K562 (cell line): ENCODE measurements at regions not wholly inside any gene's neighbourhood (a gene's known extent, or its start where the extent isn't known, plus 50 kb on each side); places are given as distances from the start of the nearest gene placed in this dataset.

Experiments used
- ATAC-seq: fragments of 200-7000 bp; cut with Tn5 transposase; 3 replicates; pipeline ENCODE4 v1.9.1; 2020; ENCODE audit warnings: moderate library complexity
- BruUV-seq: library from RNA; stranded (reverse); fragments of 400-500 nt; replicated peaks from 2 replicates; lab custom pipeline; 2021; lab: Mats Ljungman, UMichigan
- CTCF ChIA-PET: fragments of 300-600 bp; formaldehyde crosslinking; extraction: SDS; loops from one replicate; lab custom pipeline; 2021; ENCODE audit warnings: low intra/inter-chr PET ratio; lab: Yijun Ruan, JAX
- POLR2A ChIA-PET: fragments of 300-600, 350-650 bp; sonication (Branson Sonifier 250); formaldehyde crosslinking; extraction: SDS; loops from one replicate; lab custom pipeline; 2021; ENCODE audit warnings: antibody characterized with exemption, inconsistent platforms; lab: Yijun Ruan, JAX
- DNase-seq, 4 experiments: peaks; one replicate each; pipeline versions ENCODE4 v3.0.0 to v3.0.0-alpha.2; 2011 to 2018; ENCODE audit warnings: low spot score in 3 of 4, mixed read lengths in 3 of 4; ENCODE audit errors: extremely low read depth in 1 of 4
- FAIRE-seq: peaks from 2 replicates; lab custom pipeline; 2011; peaks lifted over from hg19 to GRCh38; lab: Jason Lieb, UNC
- H2AFZ ChIP-seq: 2 replicates; pipeline ENCODE4 v1.6.0; 2011; ENCODE audit warnings: low read depth, low read length, control low read depth, inconsistent platforms
- H3K27ac ChIP-seq: fragments of 200-600 bp; 3 replicates; pipeline ENCODE4 v1.8.0; 2011; ENCODE audit warnings: low read depth, mild to moderate bottlenecking, control low read depth, inconsistent platforms, low read length, moderate library complexity, mixed read lengths; ENCODE audit errors: extremely low read depth
- H3K27me3 ChIP-seq, 2 experiments: fragments of 300-600 bp in 1 of 2; 2 replicates in 1 of 2; 3 replicates in 1 of 2; pipeline versions ENCODE4 v1.6.0 to v1.8.0; 2011; ENCODE audit warnings: inconsistent platforms in 2 of 2, low read length in 2 of 2, mild to moderate bottlenecking in 1 of 2, mixed read lengths in 1 of 2, moderate library complexity in 1 of 2; ENCODE audit not compliant: control insufficient read depth in 2 of 2, insufficient read depth in 2 of 2
- H3K36me3 ChIP-seq: fragments of 300-600 bp; 3 replicates; pipeline ENCODE4 v1.8.0; 2011; ENCODE audit warnings: mild to moderate bottlenecking, low read length, inconsistent platforms; ENCODE audit not compliant: control insufficient read depth, insufficient read depth
- H3K4me1 ChIP-seq, 2 experiments: fragments of 200-600 bp in 1 of 2; replicated peaks in 1 of 2; 2 replicates in 1 of 2; 3 replicates in 1 of 2; pipeline versions ENCODE4 v1.5.1 to v1.8.0; 2011; ENCODE audit warnings: inconsistent platforms in 2 of 2, low read length in 2 of 2, mild to moderate bottlenecking in 1 of 2, mixed read lengths in 1 of 2, moderate library complexity in 1 of 2; ENCODE audit not compliant: control insufficient read depth in 2 of 2, insufficient read depth in 2 of 2
- H3K4me2 ChIP-seq: 2 replicates; pipeline ENCODE4 v1.6.1; 2011; ENCODE audit warnings: low read length, control low read depth, inconsistent platforms, mixed read lengths; ENCODE audit not compliant: insufficient read depth
- H3K4me3 ChIP-seq: fragments of 200-600 bp; sonication (generic), shearing (Covaris generic); 2 replicates; pipeline ENCODE4 v1.5.1; 2016; ENCODE audit warnings: control low read depth, inconsistent platforms
- H3K79me2 ChIP-seq: fragments of 200-600 bp; 3 replicates; pipeline ENCODE4 v1.8.0; 2011; ENCODE audit warnings: low read length, inconsistent platforms; ENCODE audit not compliant: control insufficient read depth, insufficient read depth
- H3K9ac ChIP-seq, 2 experiments: 2 replicates each; pipeline versions ENCODE4 v1.6.0 to v1.6.1; 2011; ENCODE audit warnings: low read depth in 2 of 2, low read length in 2 of 2, control low read depth in 1 of 2, inconsistent platforms in 1 of 2, mild to moderate bottlenecking in 1 of 2, mixed read lengths in 1 of 2; ENCODE audit not compliant: insufficient read depth in 1 of 2
- H3K9me1 ChIP-seq: one replicate; pipeline ENCODE4 v1.6.0; 2011; ENCODE audit warnings: inconsistent platforms, mild to moderate bottlenecking, low read length, moderate library complexity; ENCODE audit not compliant: control insufficient read depth, insufficient read depth
- H3K9me3 ChIP-seq: replicated peaks from 2 replicates; pipeline ENCODE4 v1.5.1; 2011; ENCODE audit warnings: low read depth, low read length, inconsistent platforms; ENCODE audit not compliant: control insufficient read depth, insufficient read depth
- H4K20me1 ChIP-seq: replicated peaks from 2 replicates; pipeline ENCODE4 v1.6.1; 2011; ENCODE audit warnings: low read length, inconsistent platforms, mixed read lengths; ENCODE audit not compliant: control insufficient read depth, insufficient read depth
- FOXA1 ChIP-seq: fragments of 450-650 bp; IDR thresholded peaks from 2 replicates; pipeline ENCODE4 v1.6.1; 2016; ENCODE audit warnings: mild to moderate bottlenecking, borderline replicate concordance
- FOXP4 ChIP-seq: sonication (generic); formaldehyde crosslinking; IDR thresholded peaks from 2 replicates; pipeline ENCODE4 v1.8.0; 2022; ENCODE audit warnings: mild to moderate bottlenecking, missing genetic modification reagents, borderline replicate concordance
- HLTF ChIP-seq: fragments of 450-650 bp; IDR thresholded peaks from 2 replicates; pipeline ENCODE4 v1.6.1; 2016
- HMG20A ChIP-seq: fragments of 450-650 bp; formaldehyde crosslinking; conservative IDR thresholded peaks from 2 replicates; pipeline ENCODE4 v1.4.0; 2020; ENCODE audit warnings: mild to moderate bottlenecking, mixed read lengths
- MEIS2 ChIP-seq: fragments of 450-650 bp; IDR thresholded peaks from 2 replicates; pipeline ENCODE4 v1.6.1; 2014; ENCODE audit warnings: mild to moderate bottlenecking; ENCODE audit not compliant: partially characterized antibody
- MTF1 ChIP-seq: fragments of 250-450 bp; sonication (Bioruptor Pico); IDR thresholded peaks from 2 replicates; pipeline ENCODE4 v1.9.0; 2021; ENCODE audit warnings: moderate library complexity, mild to moderate bottlenecking, inconsistent platforms, borderline replicate concordance
- PURB ChIP-seq: sonication (generic); formaldehyde crosslinking; IDR thresholded peaks from 2 replicates; pipeline ENCODE4 v1.9.0; 2021; ENCODE audit warnings: low read depth, mild to moderate bottlenecking, missing genetic modification reagents
- RBM25 ChIP-seq: fragments of 200-400 bp; formaldehyde crosslinking; IDR thresholded peaks from 2 replicates; pipeline ENCODE4 v1.6.1; 2018; ENCODE audit warnings: low read length, low read depth, moderate library complexity; ENCODE audit not compliant: severe bottlenecking
- SMARCE1 ChIP-seq: fragments of 450-650 bp; IDR thresholded peaks from 2 replicates; pipeline ENCODE4 v1.7.1; 2016; ENCODE audit warnings: mild to moderate bottlenecking
- ZNF780A ChIP-seq: fragments of 250-450 bp; sonication (Bioruptor Pico); IDR thresholded peaks from 2 replicates; pipeline ENCODE4 v1.5.0; 2021; ENCODE audit warnings: mild to moderate bottlenecking
- WGBS: fragments of 100-300 bp; shearing (Covaris generic); methylation state at CpG from one replicate; pipeline ENCODE4 v1.1.6; 2016; ENCODE audit warnings: low coverage, mixed read lengths; ENCODE audit not compliant: insufficient coverage; ENCODE audit errors: missing lambda C conversion rate; 5-methylcytosine and 5-hydroxymethylcytosine counted together
- in situ Hi-C: fragments of 300-500 bp; cut with MboI; formaldehyde crosslinking; loops from 4 replicates; pipeline ENCODE4 v1.15.0; 2018; ENCODE audit warnings: inconsistent platforms, mixed read lengths
- intact Hi-C: fragments of 100-400 bp; cut with micrococcal nuclease; formaldehyde crosslinking; loops from 2 replicates; pipeline ENCODE4 v1.14.2; 2022
- TF ChIP-seq, protein P1 (sequence below): fragments of 250-450 bp; sonication (Bioruptor Pico); IDR thresholded peaks from 2 replicates; pipeline ENCODE4 v1.5.0; 2021; ENCODE audit warnings: mild to moderate bottlenecking, moderate library complexity

DNA sequence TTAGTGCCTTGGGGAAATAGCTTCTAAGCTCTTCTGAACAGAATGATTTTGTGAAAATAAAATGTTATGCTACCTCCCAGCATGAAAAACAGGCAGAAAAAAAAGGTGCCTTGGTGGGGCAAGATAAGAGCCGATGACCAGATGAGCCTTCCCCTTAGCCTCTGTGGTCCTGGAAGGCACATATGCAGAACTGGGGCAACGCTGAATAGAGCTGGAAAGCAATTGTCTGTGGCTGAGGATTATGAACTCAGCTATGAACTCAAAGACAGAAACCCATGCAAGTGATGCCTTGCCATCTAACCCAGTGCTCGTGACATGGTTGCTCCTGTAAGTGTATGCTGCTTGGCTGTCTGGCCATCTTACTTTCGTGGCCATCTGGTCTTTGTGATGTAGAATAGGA is 128.5 kb upstream of the FRMD6 start (continued):
- no peak for TF ChIP-seq RBM25
- TF ChIP-seq ZNF780A (CRISPR knock-in tag), result no peak
- no peak for TF ChIP-seq MTF1 (CRISPR knock-in tag)

GRCh38 chr14:51525739-51526138 is 126.0 kb upstream of the FRMD6 start:
- Histone ChIP-seq H3K4me1 (no peaks in the 10 kb centered on the region), H3K27ac (no peak overlapping the region), H3K9me1 (no peaks in the 10 kb centered on the region), H3K9ac (no peak overlapping the region), H2AFZ (no peak overlapping the region), H3K4me3 (no peak overlapping the region), H3K79me2 (no peaks in the 10 kb centered on the region), H3K36me3 (no peaks in the 10 kb centered on the region), H3K4me2 (no peak overlapping the region), H4K20me1 (no peaks in the 10 kb centered on the region), H3K9me3 (no peaks in the 10 kb centered on the region), H3K27me3 (no peaks in the 10 kb centered on the region)
- FAIRE-seq (no peak), DNase-seq (no peak), ATAC-seq (no peak)
- intact Hi-C loops, result no loop called here
- in situ Hi-C loops, result no loop called here
- WGBS, result 0% methylated on average over 3 of the region's 3 CpGs
- TF ChIP-seq FOXP4 (CRISPR knock-in tag) (no peak), FOXA1 (no peak), MEIS2 (no peak), HMG20A (CRISPR knock-in tag) (no peak), PURB (CRISPR knock-in tag) (no peak), HLTF (no peak), SMARCE1 (no peak)
- TF ChIP-seq, protein P1, sequence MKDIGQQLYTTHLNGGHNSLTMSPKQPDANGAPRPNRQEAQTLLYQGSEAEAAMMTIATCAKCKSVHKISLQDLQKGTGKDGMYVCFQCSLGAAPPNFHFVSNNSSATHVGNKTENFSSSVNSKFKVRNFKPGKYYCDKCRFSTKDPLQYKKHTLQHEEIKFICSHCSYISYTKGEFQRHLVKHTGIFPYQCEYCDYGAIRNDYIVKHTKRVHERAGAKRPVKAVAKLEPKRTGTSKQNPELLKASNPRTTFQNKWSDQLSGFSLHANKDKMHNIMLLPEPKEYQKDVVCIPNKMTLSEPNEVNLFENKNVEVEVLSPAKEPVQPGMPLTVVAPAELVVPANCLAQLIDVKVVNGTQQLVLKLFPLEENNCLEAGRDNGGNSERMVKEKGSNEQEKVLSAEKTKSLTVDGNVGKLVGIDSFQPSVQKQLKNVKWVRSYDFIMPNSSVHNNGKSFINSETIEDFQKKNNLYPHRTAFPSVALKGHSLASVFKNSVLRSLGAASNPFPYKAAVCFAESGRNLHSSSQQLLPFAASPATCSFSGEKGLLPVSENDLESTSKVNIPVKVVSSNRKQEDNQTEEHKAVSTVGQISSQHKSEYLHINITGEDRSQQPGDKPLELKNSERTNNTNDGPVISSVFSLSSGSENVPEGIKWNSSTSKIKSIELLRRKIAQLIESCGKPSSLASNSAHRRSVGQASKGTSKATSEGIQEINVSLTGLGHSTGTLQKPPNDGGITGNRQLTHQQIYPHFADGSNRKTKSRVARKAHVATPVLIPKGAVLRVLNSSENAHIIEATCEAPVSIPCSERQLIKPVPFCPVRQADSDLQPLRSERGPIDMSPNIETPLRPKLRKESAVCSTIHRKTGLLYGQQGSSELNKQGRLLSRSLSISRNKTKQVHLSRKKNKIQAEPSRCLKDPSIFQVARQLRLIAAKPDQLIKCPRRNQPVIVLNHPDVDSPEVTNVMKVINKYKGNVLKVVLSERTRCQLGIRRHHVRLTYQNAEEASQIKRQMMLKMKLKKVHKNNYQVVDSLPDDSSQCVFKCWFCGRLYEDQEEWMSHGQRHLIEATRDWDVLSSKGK (CRISPR knock-in tag), result no peak
- ChIA-PET CTCF (no interaction called here), POLR2A (interaction anchor here (1.0 kb wide), 1 partner anchor 12 kb away, joined by 4 read pairs; no protein-coding TSS in a partner anchor)
- BruUV-seq, result no TSS peak
